OCI-LY7 (cell line): ENCODE measurements at regions not wholly inside any gene's neighbourhood (a gene's known extent, or its start where the extent isn't known, plus 50 kb on each side); places are given as distances from the start of the nearest gene placed in this dataset.

ENCODE experiments used
- BruUV-seq: library from RNA; stranded (reverse); fragments of 400-500 nt; replicated peaks from 2 replicates; lab custom pipeline; 2021; lab: Mats Ljungman, UMichigan
- CTCF ChIA-PET: fragments of 300-600 bp; sonication (Branson Sonifier 250); formaldehyde crosslinking; loops from one replicate; lab custom pipeline; 2022; ENCODE audit warnings: antibody characterized with exemption; ENCODE audit not compliant: unreplicated experiment; lab: Charles Lee
- POLR2A ChIA-PET: fragments of 300-600 bp; sonication (Branson Sonifier 250); formaldehyde crosslinking; loops from one replicate; lab custom pipeline; 2022; ENCODE audit warnings: antibody characterized with exemption; lab: Charles Lee
- DNase-seq: peaks from one replicate; pipeline ENCODE4 v3.0.0-alpha.2; 2015; ENCODE audit warnings: low spot score
- H2AFZ ChIP-seq: fragments of 200-600 bp; sonication (generic), shearing (Covaris generic); 2 replicates; pipeline ENCODE4 v1.6.1; 2014; ENCODE audit warnings: mild to moderate bottlenecking, antibody characterized with exemption, low read length, moderate library complexity
- H3K27ac ChIP-seq: fragments of 200-600 bp; sonication (generic); 2 replicates; pipeline ENCODE4 v1.5.1; 2014; ENCODE audit warnings: mixed run types, low read depth, mild to moderate bottlenecking, moderate library complexity, low read length, inconsistent platforms; ENCODE audit not compliant: poor library complexity, severe bottlenecking
- H3K36me3 ChIP-seq: fragments of 200-600 bp; sonication (generic); 2 replicates; pipeline ENCODE4 v1.6.1; 2014; ENCODE audit warnings: mild to moderate bottlenecking, antibody characterized with exemption, low read length, moderate library complexity, mixed read lengths; ENCODE audit not compliant: insufficient read depth
- H3K4me1 ChIP-seq: fragments of 200-600 bp; sonication (generic); 2 replicates; pipeline ENCODE4 v1.5.1; 2014; ENCODE audit warnings: mild to moderate bottlenecking, low read length; ENCODE audit not compliant: insufficient read depth, poor library complexity, severe bottlenecking
- H3K4me2 ChIP-seq: fragments of 200-600 bp; sonication (generic); 2 replicates; pipeline ENCODE4 v1.6.1; 2014; ENCODE audit warnings: mild to moderate bottlenecking, low read length
- H3K4me3 ChIP-seq: fragments of 200-600 bp; sonication (generic); 2 replicates; pipeline ENCODE4 v1.5.1; 2014; ENCODE audit warnings: mild to moderate bottlenecking, low read depth, low read length; ENCODE audit not compliant: poor library complexity, severe bottlenecking
- H3K79me2 ChIP-seq: fragments of 200-600 bp; sonication (generic); 2 replicates; pipeline ENCODE4 v1.6.1; 2016; ENCODE audit warnings: low read depth, mild to moderate bottlenecking, low read length, moderate library complexity, mixed read lengths; ENCODE audit not compliant: insufficient read depth
- H3K9me2 ChIP-seq: fragments of 200-600 bp; sonication (generic); 2 replicates; pipeline ENCODE4 v1.6.1; 2016; ENCODE audit warnings: mild to moderate bottlenecking, low read length, mixed read lengths; ENCODE audit not compliant: insufficient read depth
- H3K9me3 ChIP-seq: fragments of 200-600 bp; sonication (generic); 2 replicates; pipeline ENCODE4 v1.6.1; 2014; ENCODE audit warnings: mild to moderate bottlenecking, mixed run types, low read length, mixed read lengths
- H4K20me1 ChIP-seq: fragments of 200-600 bp; sonication (generic); 2 replicates; pipeline ENCODE4 v1.6.1; 2014; ENCODE audit warnings: mild to moderate bottlenecking, antibody characterized with exemption, low read length, moderate library complexity, mixed read lengths; ENCODE audit not compliant: insufficient read depth
- CTCF ChIP-seq: fragments of 200-600 bp; sonication (generic); conservative IDR thresholded peaks from 2 replicates; pipeline ENCODE4 v1.5.1; 2014; ENCODE audit warnings: mild to moderate bottlenecking, antibody characterized with exemption, low read length, moderate library complexity, mixed read lengths
- EZH2phosphoT487 ChIP-seq: fragments of 200-600 bp; sonication (generic); IDR thresholded peaks from 2 replicates; pipeline ENCODE4 v1.6.1; 2018; ENCODE audit warnings: low read depth, borderline replicate concordance, mild to moderate bottlenecking, mixed run types, antibody characterized with exemption, low read length, moderate library complexity, mixed read lengths
- intact Hi-C: fragments of 100-400 bp; cut with micrococcal nuclease; formaldehyde crosslinking; loops from one replicate; pipeline ENCODE4 v1.10.0; 2022; ENCODE audit not compliant: unreplicated experiment

DNA sequence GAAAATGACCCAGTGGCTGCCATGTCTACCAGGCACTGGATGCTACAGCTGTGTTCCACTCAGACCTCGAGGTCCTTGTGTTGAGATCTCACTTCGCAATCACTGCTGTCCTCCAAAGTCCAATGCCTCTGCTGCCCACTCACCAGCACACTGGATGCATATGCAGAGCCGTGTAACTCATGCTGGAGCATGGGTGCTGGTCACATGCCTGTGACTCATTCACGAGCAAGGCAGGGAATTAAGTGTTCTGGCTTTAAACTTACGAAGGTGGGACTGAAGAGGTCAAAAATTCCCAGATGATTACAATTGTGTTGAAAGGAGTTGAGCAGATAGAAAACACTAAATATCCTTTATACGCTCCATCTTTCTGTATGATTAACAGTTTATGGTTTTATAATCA is 417.5 kb downstream of the NUP35 start:
- CTCF ChIA-PET, result no interaction called here
- Histone ChIP-seq H3K4me3 (no peak overlapping the region), H2AFZ (no peak overlapping the region), H3K27ac (no peak overlapping the region), H3K9me2 (no peaks in the 10 kb centered on the region), H4K20me1 (no peaks in the 10 kb centered on the region), H3K4me1 (no peaks in the 10 kb centered on the region), H3K36me3 (no peaks in the 10 kb centered on the region), H3K4me2 (no peak overlapping the region), H3K9me3 (no peaks in the 10 kb centered on the region), H3K79me2 (no peaks in the 10 kb centered on the region)
- no TSS peak for BruUV-seq
- POLR2A ChIA-PET, result interaction anchor here (0.5 to 0.8 kb wide), 4 partner anchors 10 to 751 kb away, joined by 3 to 5 read pairs (median 3); no protein-coding TSS in a partner anchor
- TF ChIP-seq EZH2phosphoT487 (no peak), CTCF (no peak)
- no peak for DNase-seq
- intact Hi-C loops, result no loop called here

DNA sequence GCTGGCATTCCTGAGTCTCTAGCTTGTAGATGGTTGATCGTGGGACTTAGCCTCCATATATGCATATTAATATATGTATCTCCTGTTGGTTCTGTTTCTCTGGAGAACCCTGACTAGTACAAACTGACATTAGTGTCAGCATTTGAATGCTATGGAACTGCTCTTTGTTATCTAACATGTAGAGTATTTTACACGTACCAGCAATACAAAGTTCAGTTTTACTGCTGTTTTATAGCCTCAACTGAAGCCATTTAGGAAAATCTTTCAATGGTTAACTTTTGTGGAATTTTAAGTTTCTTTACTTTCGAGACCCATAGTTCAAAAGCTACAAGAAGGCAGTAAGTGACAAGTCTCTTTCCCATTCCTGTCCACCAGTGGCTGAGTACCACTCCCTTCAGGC is 418.4 kb downstream of the NUP35 start:
- POLR2A ChIA-PET, result interaction anchor here (0.7 to 0.8 kb wide), 4 partner anchors 20 to 84 kb away, joined by 3 read pairs; no protein-coding TSS in a partner anchor
- H3K9me3 ChIP-seq, result no peaks in the 10 kb centered on the region
- H4K20me1 ChIP-seq, result no peaks in the 10 kb centered on the region
- H3K4me3 ChIP-seq, result no peak overlapping the region
- intact Hi-C loops, result no loop called here
- no peaks in the 10 kb centered on the region for H3K36me3 ChIP-seq
- CTCF ChIA-PET, result no interaction called here
- no peak overlapping the region for H2AFZ ChIP-seq
- H3K9me2 ChIP-seq, result no peaks in the 10 kb centered on the region
- BruUV-seq, result no TSS peak
- TF ChIP-seq CTCF, result no peak
- TF ChIP-seq EZH2phosphoT487, result no peak
- no peak overlapping the region for H3K4me2 ChIP-seq
- H3K27ac ChIP-seq, result no peak overlapping the region
- no peaks in the 10 kb centered on the region for H3K79me2 ChIP-seq
- no peaks in the 10 kb centered on the region for H3K4me1 ChIP-seq
- DNase-seq, result no peak

- POLR2A ChIA-PET, result interaction anchor here (0.7 kb wide), 2 partner anchors 21 to 31 kb away, joined by 3 read pairs; no protein-coding TSS in a partner anchor
- no peak overlapping the region; the same call in 1 of the 2 replicates for H2AFZ ChIP-seq
These were observed 419.0 kb downstream of the NUP35 start for GRCh38 chr2:183543222-183543621.

More at GRCh38 chr2:183543222-183543621, 419.0 kb downstream of the NUP35 start:
- H3K4me3 ChIP-seq, result no peak overlapping the region
- no peaks in the 10 kb centered on the region for H3K36me3 ChIP-seq
- H3K79me2 ChIP-seq, result no peaks in the 10 kb centered on the region
- H3K4me1 ChIP-seq, result no peaks in the 10 kb centered on the region
- no peaks in the 10 kb centered on the region for H3K9me3 ChIP-seq
- TF ChIP-seq EZH2phosphoT487, result no peak
- no peak for TF ChIP-seq CTCF
- no peak overlapping the region for H3K27ac ChIP-seq
- intact Hi-C loops, result no loop called here
- H3K9me2 ChIP-seq, result no peaks in the 10 kb centered on the region
- H3K4me2 ChIP-seq, result no peak overlapping the region
- DNase-seq, result no peak
- no peaks in the 10 kb centered on the region for H4K20me1 ChIP-seq
- CTCF ChIA-PET, result no interaction called here
- BruUV-seq, result no TSS peak
